Stimulated activated CD8-positive, alpha-beta memory T cell treated with anti-CD3 and anti-CD28 coated beads, Interleukin-15, amount 100 ng/mL, for 4 hours (primary cell): ENCODE measurements at regions not wholly inside any gene's neighbourhood (a gene's known extent, or its start where the extent isn't known, plus 50 kb on each side); places are given as distances from the start of the nearest gene placed in this dataset.

Source experiments
- DNase-seq, 2 donors: peaks; one replicate each; pipeline ENCODE4 v3.0.0-alpha.2; 2020; ENCODE audit warnings: low read depth in 2 of 2

DNA sequence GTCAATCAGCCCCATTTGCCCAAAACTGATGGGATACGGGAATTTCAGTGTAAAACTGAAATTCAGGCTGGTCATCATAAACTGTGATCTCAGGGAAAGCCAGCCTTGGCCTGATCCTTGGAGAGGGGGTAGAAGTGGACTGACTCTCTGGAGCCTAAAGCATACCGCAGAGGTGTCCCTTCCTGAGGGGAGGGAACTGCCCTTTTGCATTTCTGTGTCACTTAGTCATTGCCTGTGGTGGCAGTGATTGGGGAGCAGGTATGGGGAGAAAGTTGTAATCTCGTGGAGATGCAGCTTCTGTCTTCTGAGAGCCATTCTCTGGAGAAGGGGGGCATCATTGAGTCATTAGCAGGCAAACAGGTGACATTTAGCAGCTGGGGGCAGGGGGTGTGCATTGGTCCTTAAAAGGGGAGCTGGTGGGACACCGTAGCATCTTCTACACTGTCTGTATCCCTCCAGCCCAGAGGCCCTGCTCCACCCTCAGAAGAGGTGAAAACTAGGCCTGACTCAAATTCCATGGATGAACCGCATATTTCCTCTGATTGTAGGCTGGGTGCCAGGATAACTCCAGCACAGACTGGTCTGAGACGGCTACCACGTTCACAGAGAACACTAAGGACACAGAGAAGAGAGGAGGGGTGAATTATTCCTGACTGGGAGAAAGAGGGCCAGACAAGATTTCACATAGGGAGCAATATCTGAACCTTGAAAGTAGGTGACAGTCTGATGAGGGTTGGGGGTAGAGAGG, 143.3 kb downstream of the SEC61B start:
- DNase-seq: no peak

DNA sequence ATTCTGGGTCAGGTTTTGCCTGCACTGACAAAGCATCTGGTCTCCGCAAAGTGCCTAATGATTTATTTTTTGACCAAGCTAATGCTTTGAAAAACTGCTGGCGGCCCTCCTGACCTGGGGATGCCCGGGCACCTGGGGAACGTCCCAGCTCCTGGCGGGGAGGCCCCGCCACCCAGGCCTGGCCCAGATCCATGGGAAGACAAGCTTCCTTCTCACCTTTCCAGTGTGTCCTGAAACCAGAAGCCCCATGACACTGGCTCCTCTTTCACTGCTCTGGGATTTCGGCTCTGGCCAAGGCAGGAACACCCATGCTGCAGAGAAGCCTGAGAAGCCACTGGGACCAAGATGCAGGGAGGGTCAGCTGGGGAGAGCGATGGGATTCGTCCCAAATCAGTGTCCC, 144.1 kb downstream of the SEC61B start:
- no peak for DNase-seq

DNA sequence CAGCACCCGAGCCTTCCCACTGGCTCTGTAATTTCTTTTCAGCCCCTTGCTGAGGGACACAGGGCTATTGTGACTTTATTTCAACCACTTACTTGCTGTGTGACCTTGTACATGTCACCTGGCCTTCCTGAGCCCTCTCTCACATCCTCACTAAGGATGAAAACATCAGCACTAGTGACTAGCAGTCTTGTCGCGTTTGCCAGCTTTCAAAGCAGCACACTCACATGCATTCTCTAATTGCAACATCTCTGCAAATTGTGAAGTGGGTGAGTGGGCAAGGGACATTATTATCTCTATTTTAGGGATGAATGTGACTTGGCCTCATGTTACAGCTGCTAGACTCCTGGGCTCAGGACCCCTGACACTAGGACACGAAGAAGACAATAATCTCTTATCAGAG, 144.5 kb downstream of the SEC61B start:
- DNase-seq: no peak

DNA sequence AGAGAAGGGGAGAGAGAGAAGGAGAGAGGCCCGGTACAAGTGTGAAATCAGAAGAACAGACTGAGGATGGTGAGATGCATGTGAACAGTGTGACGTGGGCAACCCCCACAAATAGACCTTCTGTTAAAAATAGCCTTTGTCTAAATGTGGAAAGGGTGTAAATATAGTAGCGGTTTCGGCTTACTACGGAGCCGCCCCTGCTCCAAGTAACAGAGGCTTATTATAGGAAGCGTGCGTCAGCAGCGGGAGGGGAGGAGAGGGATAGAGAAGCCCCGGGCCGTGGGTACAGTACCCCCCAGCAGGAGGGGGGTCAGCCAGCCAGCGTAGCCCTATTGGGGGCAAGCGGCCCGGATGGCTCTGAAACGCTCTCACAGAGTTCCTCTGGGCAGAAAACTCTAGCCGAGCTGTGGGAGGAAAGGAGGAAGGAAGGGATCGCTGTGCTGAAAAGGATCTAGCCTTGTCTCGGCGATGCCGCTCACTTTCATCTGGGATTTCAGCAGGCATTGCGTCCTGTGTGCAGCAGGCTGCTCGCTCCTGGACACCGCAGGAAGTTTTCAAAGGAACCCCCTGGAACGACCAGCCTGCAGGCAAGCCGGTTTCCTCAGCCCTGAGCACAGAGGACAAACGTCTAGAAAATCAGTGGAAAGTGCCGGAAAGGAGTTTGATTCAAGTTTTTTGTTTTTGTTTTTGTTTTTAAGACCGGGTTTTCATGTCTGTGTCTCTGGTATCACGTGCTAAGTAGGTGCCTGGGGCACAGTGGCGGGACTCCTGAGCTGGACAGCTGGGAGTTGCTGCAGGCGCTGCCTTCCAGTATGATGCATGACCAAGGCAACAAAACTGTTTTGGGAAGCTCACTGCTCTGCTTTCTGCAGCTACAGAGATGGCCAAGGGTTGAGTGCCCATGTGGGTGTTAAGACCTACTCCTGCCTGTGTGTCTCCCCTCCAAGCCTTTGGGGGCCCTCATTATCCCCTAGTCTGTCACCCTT, 146.6 kb downstream of the SEC61B start:
- no peak for DNase-seq

DNA sequence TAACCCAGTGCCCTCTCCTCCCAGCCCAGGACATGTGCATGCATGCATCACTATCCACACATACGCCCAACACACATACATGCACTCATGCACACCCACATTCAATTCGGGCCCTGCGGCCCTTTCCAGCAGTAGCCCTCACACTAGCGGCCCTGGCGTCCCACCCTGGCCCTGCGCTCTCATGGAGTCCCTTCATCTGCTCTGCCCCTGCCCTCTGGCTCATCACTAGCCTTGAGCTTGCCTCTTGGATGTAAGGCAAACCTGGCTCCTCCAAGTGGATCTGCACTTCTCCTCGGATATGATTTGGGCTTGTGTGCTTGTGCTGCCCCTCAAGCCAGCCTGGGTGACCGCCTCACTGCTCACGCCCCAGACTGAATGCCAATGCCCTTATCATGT, 147.2 kb downstream of the SEC61B start:
- DNase-seq: no peak

DNA sequence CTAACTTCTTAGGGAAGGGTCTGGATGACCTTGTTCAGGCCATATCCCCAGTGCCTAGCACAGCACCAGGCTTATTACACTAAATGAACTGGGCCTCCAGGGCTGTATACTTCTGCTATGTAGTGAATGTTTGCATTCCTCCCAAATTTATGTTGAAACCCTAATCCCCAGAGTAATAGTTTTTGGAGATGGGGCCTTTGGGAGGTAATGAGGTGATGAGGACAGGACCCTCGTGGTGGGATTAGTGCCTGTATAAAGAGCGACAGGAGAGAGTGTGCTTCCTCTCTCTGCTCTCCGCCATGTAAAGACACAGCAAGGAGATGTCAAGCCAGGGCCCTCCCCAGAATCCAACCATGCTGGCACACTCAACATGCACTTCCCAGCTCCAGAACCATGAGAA, 148.3 kb downstream of the SEC61B start:
- DNase-seq: no peak

DNA sequence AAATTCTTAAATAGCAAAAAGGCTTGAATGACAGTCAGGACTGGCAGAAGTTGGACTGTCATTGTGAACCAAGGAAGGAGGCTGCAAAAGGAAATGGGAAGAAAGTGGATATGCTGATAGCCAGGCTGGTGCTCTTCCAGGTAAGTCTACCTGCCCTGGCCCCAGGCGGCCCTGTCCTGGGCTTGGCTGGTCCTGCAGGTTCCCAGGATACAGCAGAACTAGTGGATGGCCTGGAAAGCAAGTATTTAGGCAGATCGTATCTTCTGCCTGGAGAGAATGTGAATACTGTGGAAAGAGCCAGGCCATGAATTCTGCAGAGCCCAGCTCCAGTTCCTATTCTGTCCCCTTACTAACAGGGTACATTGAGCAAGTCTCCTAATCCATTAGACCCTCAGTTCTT, 149.3 kb downstream of the SEC61B start:
- DNase-seq: no peak

DNA sequence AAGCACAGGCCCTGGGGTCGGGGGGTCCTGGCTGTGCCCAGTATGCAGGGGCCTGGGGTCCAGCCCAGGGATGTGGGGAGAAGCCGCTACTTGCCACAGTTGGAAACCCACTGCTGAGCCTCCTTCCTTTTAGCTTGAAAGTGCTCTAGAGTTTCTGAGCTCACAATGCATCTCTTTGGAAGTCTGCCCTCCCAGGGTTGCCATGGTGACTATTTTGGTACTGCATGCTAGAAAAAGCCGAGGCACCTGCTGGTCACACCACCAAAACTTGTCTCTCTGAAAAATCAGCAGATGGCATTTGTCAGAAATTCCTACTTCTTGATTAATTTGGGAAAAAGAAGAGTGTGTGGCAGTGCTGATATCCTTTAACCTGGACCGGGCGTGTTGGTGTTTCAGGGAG, 151.8 kb downstream of the SEC61B start:
- DNase-seq: no peak

DNA sequence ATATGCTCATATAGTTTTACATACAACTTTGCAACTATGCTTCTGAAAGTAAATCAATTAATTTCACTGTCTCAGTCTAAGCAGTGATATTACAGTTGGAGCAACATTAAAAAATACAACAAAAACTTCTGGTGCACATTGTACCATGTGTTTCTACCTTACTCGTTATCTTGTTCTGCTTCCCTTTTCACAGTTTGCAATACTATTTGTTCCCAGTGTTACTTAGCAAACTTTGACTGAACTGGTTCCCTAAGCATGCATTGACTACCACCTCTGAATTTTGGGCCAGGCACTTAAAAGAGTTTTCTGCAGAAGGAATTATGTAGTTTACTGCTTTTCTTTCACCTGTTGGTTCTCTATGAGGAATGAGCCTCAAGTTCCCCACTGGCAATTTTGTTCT, 152.7 kb downstream of the SEC61B start:
- DNase-seq: no peak

DNA sequence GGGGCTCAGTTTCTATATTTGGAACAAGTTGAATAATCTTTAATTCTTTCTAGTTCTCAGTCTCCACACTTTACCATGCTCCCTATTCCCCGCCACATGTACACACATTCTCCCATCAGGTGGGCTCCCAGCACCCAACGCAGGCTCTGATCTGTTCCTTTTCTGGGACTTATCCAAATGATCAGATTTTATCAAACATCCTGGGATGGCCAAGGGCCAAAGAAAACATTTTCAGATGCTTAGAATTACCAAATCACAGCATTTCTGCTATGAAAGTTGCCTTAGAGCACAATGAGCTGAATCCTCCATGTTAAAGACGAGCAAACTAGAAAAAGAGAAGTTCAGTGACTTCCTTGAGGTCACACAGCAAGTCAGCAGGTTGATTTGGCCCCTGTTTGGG, 153.4 kb downstream of the SEC61B start:
- DNase-seq: no peak

DNA sequence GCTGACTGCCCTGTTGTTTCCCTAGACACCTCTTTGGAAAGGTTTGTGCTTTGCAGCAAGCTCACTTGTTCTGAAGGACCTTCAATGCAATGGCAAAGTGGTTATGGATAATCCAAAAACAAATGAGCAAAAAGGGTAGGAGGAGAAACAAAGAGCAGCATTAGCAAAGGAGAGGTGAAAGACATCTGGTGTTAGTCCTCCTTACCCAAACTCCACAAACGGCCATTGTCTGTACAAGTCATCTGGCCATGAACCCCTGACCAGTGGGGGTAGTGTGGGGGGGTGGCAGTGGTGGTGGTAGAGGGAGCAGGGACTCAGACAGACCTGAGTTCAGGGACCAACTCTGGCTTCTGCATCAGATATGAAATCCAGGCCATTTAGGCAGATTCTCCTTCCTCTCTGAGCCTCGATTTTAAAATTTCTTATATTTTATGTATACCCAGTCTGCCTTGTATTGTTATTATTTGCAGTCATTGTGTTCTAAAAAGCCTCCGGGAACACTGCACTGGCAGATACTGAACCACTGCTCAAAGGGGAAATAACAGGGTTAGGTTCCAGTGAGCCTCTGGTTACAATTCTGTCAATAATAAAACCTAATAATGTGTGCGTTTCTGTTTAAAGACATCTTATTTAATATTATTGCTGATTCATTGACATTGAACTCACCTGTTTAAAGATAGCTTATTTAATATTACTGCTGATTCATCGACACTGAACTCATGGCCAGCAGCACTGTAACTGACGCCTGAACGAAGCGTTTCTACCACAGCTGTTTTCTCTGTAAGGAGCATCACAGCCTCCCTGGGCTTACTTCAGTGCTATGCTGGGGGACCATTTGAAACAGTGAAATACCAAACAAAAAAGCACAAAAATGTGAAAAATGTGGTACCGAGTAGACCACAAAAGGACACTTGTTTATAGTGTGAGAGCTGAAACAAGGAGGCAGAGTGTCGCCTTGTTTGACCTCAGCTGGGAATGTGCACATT, 156.0 kb downstream of the SEC61B start:
- no peak for DNase-seq

DNA sequence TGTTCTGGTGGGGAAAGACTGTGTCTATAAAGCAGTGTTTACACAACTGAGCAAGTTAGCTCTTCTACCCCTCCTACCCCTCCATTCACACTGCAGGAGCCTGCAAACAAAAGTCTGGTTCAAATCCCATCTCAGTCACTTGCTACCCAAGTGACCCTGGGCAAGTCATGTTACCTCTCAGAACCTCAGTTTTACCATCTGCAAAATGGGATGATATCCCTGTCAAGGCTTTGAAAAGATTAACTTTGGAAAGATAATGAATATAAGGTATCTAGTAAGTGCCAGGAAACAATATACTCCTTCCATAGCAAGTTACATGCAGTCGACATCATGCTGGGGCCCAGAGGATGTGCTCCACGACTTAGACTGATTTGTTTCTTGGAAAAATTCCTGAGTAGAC, 161.5 kb downstream of the SEC61B start:
- no peak for DNase-seq

DNA sequence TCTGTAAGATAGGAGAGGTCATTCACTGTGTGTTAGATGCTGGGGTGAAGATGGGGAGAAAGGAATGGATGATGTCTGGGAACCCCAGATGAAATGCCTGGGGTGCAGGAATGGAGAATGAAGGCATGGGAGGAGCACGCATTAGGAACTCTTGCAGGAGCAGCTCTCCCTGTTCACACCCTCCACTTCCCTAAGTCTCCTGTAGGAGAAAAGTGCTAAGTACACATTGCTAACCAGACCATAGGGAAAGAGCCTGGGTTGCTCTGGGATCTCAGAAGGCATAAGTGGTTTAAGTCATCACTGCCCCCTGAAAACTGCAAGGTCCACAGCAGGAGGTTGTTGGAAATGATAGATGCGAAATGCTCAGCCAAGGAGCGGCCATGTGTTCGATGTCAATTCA, 163.1 kb downstream of the SEC61B start:
- DNase-seq: no peak

DNA sequence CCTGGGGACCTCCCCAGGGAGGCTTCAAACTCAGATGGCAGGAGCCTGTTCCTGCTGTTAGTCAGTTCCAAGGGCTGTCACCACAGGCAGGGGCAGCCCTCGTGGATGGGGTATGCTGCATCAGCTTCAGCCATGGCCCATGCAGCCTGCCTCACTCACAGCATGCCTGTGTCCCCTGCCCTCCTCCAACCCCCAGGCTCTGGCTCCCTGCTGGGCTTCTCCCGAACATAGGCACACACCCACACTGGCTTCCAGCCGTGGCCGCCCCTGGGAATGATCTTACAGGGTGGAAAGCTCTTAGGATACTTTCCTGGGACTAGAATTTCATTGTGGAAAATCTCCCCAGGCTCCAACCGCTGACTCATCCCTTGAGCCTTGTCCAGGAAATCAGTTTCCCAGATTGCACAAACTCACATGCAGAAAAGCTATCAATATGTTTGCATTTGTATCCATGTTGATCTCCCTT, 163.8 kb downstream of the SEC61B start:
- DNase-seq: no peak

DNA sequence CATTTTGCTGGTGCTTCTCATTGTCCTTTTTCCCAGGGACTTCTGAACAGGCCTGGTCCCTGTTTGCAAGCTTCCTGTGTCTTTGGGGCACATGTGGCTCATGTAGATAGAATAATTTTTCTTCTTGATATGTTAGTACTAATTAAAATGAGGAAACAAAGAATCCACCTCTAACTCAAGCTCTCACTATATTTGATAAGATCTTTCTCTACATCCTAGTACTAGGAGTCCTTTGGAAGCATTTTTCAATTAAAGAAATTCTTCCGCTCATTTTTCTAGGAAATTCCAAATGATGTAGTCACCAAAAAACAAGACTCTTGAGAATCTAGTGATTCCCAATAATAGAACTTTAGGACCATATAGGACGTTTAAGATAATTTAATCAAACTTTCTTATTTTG, 165.3 kb downstream of the SEC61B start:
- DNase-seq: no peak

DNA sequence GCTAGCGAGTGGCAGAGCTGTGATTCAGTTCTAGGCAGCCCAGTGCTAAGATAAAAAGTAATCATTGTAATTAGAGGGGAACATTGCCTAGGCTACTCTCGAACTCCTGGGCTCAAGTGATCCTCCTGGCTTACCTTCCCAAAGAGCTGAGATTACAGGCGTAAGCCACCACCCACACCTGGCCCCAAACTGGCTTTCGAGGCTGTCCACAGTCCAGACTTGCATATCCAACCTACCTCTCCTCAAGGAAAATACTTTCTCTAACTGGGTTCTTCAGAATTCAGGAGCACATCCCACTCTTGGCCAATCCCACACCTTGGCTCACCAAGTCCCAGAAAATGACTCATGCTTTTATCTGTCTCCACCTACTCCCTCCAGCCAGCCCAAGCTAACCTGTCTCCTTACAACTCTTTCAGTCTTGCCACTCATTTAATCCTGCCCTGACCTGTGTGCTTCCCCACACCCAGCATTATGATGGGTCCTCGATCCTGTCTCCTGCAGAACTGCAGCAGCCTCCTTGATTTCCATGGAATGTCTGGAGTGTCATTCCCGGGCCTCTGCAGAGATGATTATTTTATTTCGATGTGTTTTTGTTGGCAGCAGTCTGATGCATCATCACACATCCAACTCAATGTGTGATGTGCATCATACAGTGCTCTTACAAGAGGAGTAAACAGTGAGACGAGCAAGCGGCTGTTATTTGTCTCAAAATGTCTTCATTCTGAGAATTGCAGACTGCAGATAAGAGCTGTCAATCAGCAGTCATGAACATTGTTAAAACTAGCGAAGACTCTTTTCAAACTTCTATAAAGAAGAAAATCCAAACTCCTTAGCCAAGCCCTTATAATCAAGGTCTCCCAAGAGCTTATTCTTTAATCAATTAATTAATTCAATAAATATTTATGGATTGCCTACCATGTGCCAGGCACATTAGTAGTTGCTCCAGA, 167.3 kb downstream of the SEC61B start:
- DNase-seq: no peak

DNA sequence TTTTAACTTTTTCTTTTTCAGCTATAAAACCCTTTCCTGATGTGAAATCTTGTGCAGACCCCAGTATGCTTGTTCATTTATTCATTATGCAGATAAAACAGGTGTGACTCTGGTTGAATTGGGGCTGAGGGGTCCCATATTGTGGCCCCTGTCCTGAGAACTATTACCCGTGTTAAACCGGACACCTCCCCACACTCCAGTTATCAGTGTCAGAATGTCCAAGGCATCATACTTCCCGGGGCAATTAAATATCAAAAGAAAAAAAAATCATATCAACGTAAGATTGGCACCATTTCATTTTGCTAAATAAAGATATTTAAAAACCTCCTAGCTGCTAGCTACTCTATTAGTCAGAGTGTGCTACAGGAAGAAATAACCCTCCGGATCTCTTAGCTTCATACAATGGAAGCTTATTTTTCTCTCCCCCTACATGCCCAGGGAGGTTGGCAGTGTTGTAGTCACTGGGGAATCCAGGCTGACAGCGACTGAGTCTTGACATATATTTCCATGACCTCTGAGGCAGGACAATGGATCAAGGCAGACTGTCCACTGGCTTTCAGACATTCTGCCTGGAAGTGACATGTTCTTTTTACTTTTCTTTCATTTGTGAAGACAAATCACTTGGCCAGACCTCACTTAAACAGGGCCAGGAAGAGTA, 170.0 kb downstream of the SEC61B start:
- DNase-seq: no peak

DNA sequence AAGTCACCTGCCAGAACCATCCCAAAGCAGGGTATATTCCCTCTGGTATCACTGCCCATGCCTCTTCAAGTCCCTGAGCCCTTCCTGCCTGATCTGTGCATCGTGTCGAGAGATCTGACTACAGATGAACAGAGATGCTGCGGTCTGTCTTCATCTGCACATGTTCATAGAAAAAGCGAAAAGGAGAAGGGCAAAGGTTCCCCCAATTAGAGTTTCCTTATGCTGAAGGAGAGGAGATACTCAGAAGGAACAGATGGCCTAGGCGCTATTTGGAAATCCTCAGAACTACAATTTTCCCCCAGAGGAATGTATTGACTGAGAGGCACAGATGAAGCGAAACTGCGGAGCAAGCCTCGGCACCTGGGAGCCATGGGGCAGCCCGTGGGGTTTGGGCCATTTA, 170.9 kb downstream of the SEC61B start:
- DNase-seq: no peak

DNA sequence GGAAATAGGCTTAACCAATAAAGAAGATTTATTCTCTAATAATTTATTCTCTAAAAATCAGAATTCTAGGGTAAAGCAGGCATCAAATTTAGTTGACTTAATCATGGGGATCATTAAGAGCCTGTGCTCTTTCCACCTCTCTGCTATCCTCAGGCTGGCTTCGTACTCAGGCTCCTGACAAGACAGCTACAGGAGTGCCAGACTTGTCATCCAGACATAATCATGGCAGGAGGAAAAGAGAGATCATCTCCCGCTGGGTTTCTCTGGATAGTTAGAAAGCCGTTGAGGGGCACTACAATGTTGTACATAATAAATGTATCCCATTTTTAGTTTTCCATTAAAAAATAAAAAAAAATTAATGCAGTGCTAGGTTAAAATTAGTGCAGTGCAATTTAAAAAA, 171.9 kb downstream of the SEC61B start:
- no peak for DNase-seq

DNA sequence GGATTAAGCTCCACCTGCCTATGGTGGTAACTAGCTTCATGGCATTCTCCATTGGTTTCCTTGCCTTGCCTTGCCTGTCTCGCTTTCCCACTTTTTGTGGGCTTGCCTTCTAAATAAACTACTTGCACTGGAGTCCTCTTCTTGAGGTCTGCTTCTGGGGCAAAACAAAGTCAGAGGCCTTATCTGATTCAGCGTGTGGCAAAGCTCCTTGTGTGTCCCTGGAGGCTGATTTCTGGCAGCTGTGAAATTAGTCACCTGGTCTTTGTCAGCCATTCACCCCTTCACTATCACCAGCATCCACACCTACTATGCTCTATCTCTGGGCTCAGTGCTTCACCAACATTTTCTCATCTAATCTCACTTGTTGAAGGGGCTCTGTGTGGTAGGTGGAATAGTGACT, 176.2 kb downstream of the SEC61B start:
- DNase-seq: no peak
